MM.1S (cell line): ENCODE measurements at regions not wholly inside any gene's neighbourhood (a gene's known extent, or its start where the extent isn't known, plus 50 kb on each side); places are given as distances from the start of the nearest gene placed in this dataset.

Experiments used
- DNase-seq: peaks from one replicate; pipeline ENCODE4 v3.0.0-alpha.2; 2015
- H2AFZ ChIP-seq: fragments of 300-600 bp; sonication (generic); 2 replicates; pipeline ENCODE4 v1.6.0; 2016; ENCODE audit warnings: antibody characterized with exemption, low read length
- H3F3A ChIP-seq: fragments of 300-600 bp; sonication (generic); 2 replicates; pipeline ENCODE4 v1.6.1; 2016; ENCODE audit warnings: mild to moderate bottlenecking, antibody characterized with exemption, low read length, moderate library complexity, mixed read lengths; ENCODE audit not compliant: insufficient read depth
- H3K27ac ChIP-seq: fragments of 300-600 bp; sonication (generic); 2 replicates; pipeline ENCODE4 v1.5.1; 2016; ENCODE audit warnings: mild to moderate bottlenecking, low read length
- H3K27me3 ChIP-seq: fragments of 300-600 bp; sonication (generic); replicated peaks from 2 replicates; pipeline ENCODE4 v1.6.0; 2016; ENCODE audit warnings: low read length; ENCODE audit not compliant: insufficient read depth
- H3K36me3 ChIP-seq: fragments of 300-600 bp; sonication (generic); replicated peaks from 2 replicates; pipeline ENCODE4 v1.6.1; 2016; ENCODE audit warnings: mild to moderate bottlenecking, low read length, mixed read lengths; ENCODE audit not compliant: insufficient read depth
- H3K4me1 ChIP-seq: fragments of 300-600 bp; sonication (generic); 2 replicates; pipeline ENCODE4 v1.6.1; 2016; ENCODE audit warnings: low read length, mixed read lengths
- H3K4me2 ChIP-seq: fragments of 300-600 bp; sonication (generic); 2 replicates; pipeline ENCODE4 v1.6.0; 2016; ENCODE audit warnings: low read depth, low read length
- H3K4me3 ChIP-seq: fragments of 300-600 bp; sonication (generic); 2 replicates; pipeline ENCODE4 v1.5.1; 2016; ENCODE audit warnings: low read length, mixed read lengths
- H3K79me2 ChIP-seq: fragments of 300-600 bp; sonication (generic); 2 replicates; pipeline ENCODE4 v1.6.1; 2016; ENCODE audit warnings: mixed run types, low read length, mixed read lengths
- H3K9ac ChIP-seq: fragments of 300-600 bp; sonication (generic); 2 replicates; pipeline ENCODE4 v1.6.1; 2016; ENCODE audit warnings: low read length, mixed read lengths
- H3K9me2 ChIP-seq: fragments of 300-600 bp; sonication (generic); replicated peaks from 2 replicates; pipeline ENCODE4 v1.6.1; 2016; ENCODE audit warnings: mild to moderate bottlenecking, low read length, mixed read lengths; ENCODE audit not compliant: insufficient read depth
- H3K9me3 ChIP-seq: fragments of 300-600 bp; sonication (generic); replicated peaks from 2 replicates; pipeline ENCODE4 v1.6.1; 2016; ENCODE audit warnings: mild to moderate bottlenecking, low read length, mixed read lengths; ENCODE audit not compliant: insufficient read depth
- H4K20me1 ChIP-seq: fragments of 300-600 bp; sonication (generic); 2 replicates; pipeline ENCODE4 v1.6.1; 2016; ENCODE audit warnings: mild to moderate bottlenecking, low read length, moderate library complexity, mixed read lengths; ENCODE audit not compliant: insufficient read depth
- CTCF ChIP-seq: fragments of 300-600 bp; sonication (generic); IDR thresholded peaks from 2 replicates; pipeline ENCODE4 v1.5.1; 2016; ENCODE audit warnings: antibody characterized with exemption, low read length, mixed read lengths
- EZH2 ChIP-seq: fragments of 300-600 bp; sonication (generic); optimal IDR thresholded peaks from 2 replicates; pipeline ENCODE3; 2017; ENCODE audit warnings: low read depth, mild to moderate bottlenecking, antibody characterized with exemption, low read length, mixed read lengths
- EZH2phosphoT487 ChIP-seq: fragments of 300-600 bp; sonication (generic); IDR thresholded peaks from 2 replicates; pipeline ENCODE4 v1.6.1; 2018; ENCODE audit warnings: antibody characterized with exemption, low read length

DNA sequence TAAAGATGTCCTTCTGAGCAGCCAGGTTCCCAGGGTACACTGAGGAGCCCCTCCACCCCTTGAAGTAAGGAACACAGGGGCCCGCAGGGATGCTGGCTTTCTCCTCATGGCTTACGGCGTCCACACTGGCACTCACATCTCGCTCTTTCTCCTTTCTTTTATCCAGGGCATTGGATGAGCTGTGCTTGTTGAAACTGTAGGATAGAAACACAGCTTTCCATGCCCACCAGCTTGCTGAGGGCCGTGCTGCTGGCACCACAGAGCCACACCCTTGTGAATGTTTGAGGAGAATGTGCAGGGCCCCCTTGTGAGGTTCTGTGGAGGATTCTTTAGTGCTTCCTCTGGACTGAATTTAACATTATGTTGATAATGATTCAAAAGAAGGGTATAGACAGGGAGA is 51.7 kb upstream of the B3GAT1 start:
- Histone ChIP-seq H3K4me1 (no peaks in the 10 kb centered on the region), H3K27ac (no peak overlapping the region), H3K4me3 (no peak overlapping the region), H3K9ac (no peak overlapping the region), H3K9me2 (no peaks in the 10 kb centered on the region), H3F3A (no peaks in the 10 kb centered on the region), H3K27me3 (no peaks in the 10 kb centered on the region), H4K20me1 (no peaks in the 10 kb centered on the region), H3K4me2 (no peak overlapping the region), H2AFZ (no peak overlapping the region), H3K36me3 (no peaks in the 10 kb centered on the region), H3K79me2 (no peaks in the 10 kb centered on the region), H3K9me3 (no peaks in the 10 kb centered on the region)
- no peak for DNase-seq
- TF ChIP-seq EZH2phosphoT487 = no peak
- no peak for TF ChIP-seq CTCF
- TF ChIP-seq EZH2 = no peak
